ENCODE measurements at regions not wholly inside any gene's neighbourhood (a gene's known extent, or its start where the extent isn't known, plus 50 kb on each side); places are given as distances from the start of the nearest gene placed in this dataset.

GRCh38 chr3:80492162-80492561 is 724.4 kb upstream of the ROBO1 start:
- no peak for DNase-seq (ENCODE audit: low read depth in 2 of 2)

- no peak for DNase-seq (ENCODE audit: low read depth in 2 of 2)
These were observed 705.2 kb upstream of the ROBO1 start for GRCh38 chr3:80472961-80473360.

GRCh38 chr3:80472459-80472858 is 704.7 kb upstream of the ROBO1 start:
- no peak for DNase-seq (ENCODE audit: low read depth in 2 of 2)

DNA sequence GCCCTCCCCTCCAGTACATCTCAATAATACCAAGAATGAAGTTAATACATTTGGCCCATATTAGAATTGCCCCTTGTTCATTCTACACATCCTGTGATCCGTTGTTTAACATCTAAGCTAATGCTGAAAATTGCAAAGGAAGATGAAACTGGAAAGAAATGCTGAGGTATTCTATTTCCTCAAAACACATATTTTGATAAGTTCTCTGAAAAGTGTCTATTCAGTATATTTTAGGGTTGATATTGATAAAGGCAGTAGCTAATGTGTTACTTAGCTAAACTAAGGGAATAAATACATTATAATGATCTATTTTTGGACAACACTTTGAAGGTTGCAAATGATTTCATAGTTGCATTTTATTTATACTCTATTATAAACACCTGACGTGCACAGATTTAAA is 702.6 kb upstream of the ROBO1 start:
- DNase-seq (ENCODE audit: low read depth in 2 of 2), result no peak

GRCh38 chr3:80465746-80466145 is 697.9 kb upstream of the ROBO1 start:
- DNase-seq (ENCODE audit: low read depth in 2 of 2), result no peak

- DNase-seq (ENCODE audit: low read depth in 2 of 2), result no peak
These were observed 683.6 kb upstream of the ROBO1 start for GRCh38 chr3:80451393-80451792.

- DNase-seq (ENCODE audit: low read depth in 2 of 2), result no peak
These were observed 677.8 kb upstream of the ROBO1 start for GRCh38 chr3:80445641-80446040.

DNA sequence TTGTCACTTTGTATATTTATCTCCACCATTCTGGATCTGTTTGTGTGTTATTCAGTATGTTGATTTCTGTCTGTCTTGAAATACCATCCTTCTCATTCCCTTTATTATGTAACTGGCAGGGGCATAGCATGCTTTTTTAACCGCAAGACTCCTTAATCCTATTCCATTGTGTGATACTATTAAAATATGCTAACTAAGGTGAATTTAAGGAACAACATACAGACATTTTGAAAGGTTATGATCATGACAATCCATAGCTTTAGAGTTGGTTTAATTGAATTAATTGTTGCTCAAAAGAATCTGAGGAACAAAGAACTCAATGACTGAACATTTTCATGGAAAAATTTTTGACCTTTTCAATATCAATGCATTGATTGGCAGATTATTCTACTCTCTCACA is 677.3 kb upstream of the ROBO1 start:
- DNase-seq (ENCODE audit: low read depth in 2 of 2), result no peak

- DNase-seq (ENCODE audit: low read depth in 2 of 2), result no peak
These were observed 671.7 kb upstream of the ROBO1 start for GRCh38 chr3:80439490-80439889.

- DNase-seq (ENCODE audit: low read depth in 2 of 2), result no peak
These were observed 666.6 kb upstream of the ROBO1 start for GRCh38 chr3:80434366-80434765.

DNA sequence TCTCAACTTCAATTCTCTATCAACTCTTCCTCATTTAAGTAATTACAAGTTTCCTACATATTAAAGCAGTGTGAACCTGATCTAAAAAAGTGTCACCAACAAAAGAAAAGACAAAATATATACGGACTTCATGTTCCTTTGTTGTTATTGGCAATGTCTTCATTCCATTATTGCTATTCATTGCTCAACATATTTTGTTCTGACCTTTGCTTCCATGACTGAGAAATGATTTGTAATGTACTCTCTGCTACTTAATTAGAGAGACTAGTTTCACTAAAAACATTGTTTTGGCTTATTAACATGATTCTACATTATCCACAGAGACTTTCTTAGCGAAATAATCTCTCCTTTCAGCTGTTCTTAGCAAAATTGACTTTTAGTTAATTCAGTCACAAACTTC is 657.2 kb upstream of the ROBO1 start:
- DNase-seq (ENCODE audit: low read depth in 2 of 2), result no peak

DNA sequence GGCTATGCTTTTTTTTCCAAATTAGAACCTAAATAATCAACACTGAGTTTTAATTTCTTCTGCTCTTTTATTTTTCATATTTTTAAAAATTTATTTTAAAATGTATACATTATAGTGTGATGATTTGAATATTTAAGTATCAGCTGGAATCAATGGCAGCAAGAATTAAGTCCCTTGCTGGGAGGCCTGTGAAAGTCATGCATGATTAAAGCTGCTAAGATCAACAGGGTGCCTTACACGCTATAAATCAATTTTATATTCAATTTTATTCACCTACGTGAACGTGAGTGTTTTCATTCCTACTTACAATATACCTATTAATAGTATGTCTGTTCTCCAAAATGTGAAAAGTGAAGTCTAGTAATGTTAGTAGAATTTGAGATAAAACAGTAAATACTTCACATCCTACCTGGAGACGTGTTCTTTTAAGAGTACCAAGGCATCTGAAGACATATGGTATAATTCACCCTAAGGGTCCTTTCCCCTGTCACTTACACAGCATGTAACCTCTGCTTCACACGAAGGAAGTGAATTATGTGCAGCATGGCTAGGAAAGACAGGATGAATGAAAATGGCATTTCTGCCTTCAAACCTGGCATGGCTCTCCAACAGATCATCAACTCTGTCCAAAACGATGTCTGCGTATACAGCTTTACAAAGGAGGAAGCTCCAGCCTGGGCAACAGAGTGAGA is 640.4 kb upstream of the ROBO1 start:
- no peak for DNase-seq (ENCODE audit: low read depth in 2 of 2)

- DNase-seq (ENCODE audit: low read depth in 2 of 2), result no peak
These were observed 637.8 kb upstream of the ROBO1 start for GRCh38 chr3:80405618-80406017.

- DNase-seq (ENCODE audit: low read depth in 2 of 2), result no peak
These were observed 627.2 kb upstream of the ROBO1 start for GRCh38 chr3:80395023-80395422.

GRCh38 chr3:80391573-80391972 is 623.8 kb upstream of the ROBO1 start:
- no peak for DNase-seq (ENCODE audit: low read depth in 2 of 2)

- DNase-seq (ENCODE audit: low read depth in 2 of 2), result no peak
These were observed 617.0 kb upstream of the ROBO1 start for GRCh38 chr3:80384811-80385210.

DNA sequence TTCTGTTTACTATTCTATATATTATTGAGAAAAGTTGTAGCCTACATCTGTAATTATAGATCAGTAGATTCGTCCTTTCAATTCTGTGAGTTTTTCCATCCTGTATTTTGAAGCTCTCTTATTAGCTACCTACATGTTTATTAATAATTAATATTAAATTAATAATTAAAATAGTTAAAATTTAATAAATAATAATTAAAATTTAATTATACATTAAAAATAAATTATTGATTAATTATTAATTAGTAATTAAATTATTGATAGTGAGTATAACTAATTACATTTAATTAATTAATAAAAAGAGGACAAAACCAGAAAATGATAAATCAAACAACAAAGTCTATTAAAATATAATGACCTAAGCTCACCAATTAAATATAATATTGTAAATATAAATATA is 606.6 kb upstream of the ROBO1 start:
- DNase-seq (ENCODE audit: low read depth in 2 of 2), result no peak

DNA sequence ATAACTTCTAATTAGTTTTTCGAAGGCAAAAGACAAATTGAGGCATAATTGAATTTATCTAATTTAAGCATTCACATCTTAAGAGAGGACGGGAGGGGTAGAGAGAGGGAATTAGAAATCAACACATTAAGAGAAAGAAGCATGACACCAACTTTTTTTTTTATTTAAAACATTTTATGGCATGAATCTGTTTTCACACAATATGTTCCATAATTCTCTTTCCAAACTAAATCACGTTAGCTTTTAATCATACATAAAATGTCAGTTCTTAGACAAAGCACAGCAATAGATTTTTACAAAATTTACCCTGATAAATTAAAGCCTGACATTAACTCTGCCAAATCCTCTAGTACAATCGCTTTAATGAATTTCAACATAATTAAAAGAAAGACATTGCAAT is 600.8 kb upstream of the ROBO1 start:
- DNase-seq (ENCODE audit: low read depth in 2 of 2), result no peak

GRCh38 chr3:80366808-80367548 is 599.2 kb upstream of the ROBO1 start:
- DNase-seq (ENCODE audit: low read depth in 2 of 2), result no peak

DNA sequence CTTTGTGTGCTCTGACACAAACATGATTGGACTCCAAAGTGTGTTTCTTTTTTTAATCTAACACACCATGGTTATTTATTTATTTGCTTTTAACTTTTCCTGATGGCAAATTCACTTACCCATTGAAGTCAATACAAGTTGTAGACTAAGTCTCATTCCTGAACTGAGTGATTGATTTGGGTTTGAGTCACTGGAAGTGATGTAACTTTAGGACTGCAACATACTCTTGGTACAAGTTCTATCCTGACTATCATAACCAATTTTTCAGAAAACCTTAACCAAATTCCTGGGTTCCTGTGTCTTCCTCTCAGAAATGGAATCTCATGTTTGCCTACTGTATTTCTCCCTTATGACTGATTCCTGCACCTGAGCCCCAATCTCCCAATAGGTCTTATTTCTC is 590.0 kb upstream of the ROBO1 start:
- no peak for DNase-seq (ENCODE audit: low read depth in 2 of 2)

DNA sequence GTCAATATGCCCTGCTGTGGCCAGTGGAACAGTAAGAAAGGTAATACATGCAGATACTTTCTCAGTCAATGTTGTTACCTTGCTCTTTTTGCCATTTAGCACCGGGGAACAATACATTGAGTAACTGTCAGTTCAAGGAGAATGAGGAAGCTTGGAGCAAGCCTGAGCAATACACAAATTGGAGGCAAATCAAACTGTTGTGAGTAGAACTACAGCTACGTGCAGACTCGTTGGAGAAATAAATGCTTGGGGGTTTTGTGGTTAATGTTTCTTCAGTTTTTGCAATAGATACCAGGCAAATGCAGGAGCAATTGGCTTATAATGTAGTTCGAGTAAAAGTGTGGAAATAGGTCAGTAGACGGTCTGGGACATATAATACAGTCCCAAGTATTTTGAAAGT is 587.3 kb upstream of the ROBO1 start:
- no peak for DNase-seq (ENCODE audit: low read depth in 2 of 2)

- no peak for DNase-seq (ENCODE audit: low read depth in 2 of 2)
These were observed 583.4 kb upstream of the ROBO1 start for GRCh38 chr3:80351201-80351600.

DNA sequence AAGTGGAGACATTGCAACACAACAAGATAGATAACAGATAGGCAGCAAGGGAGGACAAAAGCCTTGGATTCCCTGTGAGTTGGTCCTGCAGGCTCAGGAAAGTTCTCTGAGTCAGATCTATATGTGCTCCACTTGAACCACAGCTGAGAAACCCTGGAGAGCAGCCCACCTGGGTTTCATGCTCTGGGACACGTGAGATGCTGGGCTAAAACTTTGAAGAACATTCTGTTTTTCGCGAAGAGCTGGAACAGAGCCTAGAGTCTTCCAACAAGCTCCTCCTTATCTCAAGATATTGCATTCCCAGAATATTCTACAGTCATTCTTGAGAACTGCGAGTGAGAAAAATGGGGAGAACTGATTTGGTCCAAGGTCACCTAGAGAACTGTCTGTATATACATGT is 583.0 kb upstream of the ROBO1 start:
- no peak for DNase-seq (ENCODE audit: low read depth in 2 of 2)

DNA sequence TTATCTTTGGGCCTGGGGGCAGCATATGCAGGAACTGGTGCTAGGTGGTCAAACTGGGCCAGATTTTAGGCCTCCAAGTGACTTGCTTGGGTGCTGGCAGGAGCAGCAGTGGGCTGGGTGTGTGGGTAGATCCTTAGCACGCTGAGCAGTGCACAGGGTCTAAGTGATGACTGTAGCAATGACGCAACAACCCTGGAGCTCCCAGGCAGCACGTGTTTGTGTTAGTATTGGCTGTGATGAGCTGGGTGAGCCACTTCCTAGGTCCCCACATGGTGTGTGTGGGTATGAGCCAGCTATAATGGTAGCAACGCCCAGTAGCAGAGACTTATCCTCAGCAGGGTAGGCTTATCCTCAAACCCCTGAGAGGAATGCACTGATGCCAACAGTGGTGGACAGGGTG is 570.6 kb upstream of the ROBO1 start:
- no peak for DNase-seq (ENCODE audit: low read depth in 2 of 2)
